ENCODE measurements at regions not wholly inside any gene's neighbourhood (a gene's known extent, or its start where the extent isn't known, plus 50 kb on each side); places are given as distances from the start of the nearest gene placed in this dataset.
"Not testable (repeated sequence)": the region's sequence is repeated elsewhere in the genome, so short reads cannot be mapped to it uniquely, and the experiment has no call there.

DNA sequence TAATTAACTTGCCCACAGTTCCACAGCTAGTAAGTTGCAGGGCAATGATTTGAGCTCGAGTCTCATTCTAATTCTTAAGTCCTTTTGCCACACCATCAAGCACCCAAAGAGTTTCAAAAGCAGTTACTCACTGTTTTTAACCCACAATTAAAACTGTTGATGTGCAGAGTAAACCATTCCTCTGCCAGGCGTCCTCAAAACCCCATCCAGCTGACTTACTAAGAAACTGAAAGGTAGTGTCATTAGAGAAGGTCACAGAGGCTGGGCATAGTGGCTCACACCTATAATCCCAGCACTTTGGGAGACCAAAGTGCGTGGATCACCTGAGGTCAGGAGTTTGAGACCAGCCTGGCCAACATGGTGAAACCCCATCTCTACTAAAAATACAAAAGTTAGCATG is 121.7 kb downstream of the CHIC2 start:
- TF ChIP-seq CTCF (IDR thresholded peaks at IDR 0.05; ENCODE audit: insufficient read depth, low read length, poor library complexity, severe bottlenecking), result no peak
- Histone ChIP-seq H3K4me3 (replicated peaks; ENCODE audit: low read depth, low read length) (no peak overlapping the region), H3K27me3 (replicated peaks; ENCODE audit: control insufficient read depth, insufficient read depth, low read length) (no peaks in the 10 kb centered on the region), H3K36me3 (ENCODE audit: control insufficient read depth, insufficient read depth, low read length) (no peaks in the 10 kb centered on the region)
- DNase-seq (ENCODE audit: extremely low read depth, insufficient read length), result no peak

- Histone ChIP-seq H3K27me3 (replicated peaks; ENCODE audit: control insufficient read depth, insufficient read depth, low read length) (no peaks in the 10 kb centered on the region), H3K4me3 (replicated peaks; ENCODE audit: low read depth, low read length) (no peak overlapping the region), H3K36me3 (ENCODE audit: control insufficient read depth, insufficient read depth, low read length) (no peaks in the 10 kb centered on the region)
- TF ChIP-seq CTCF (IDR thresholded peaks at IDR 0.05; ENCODE audit: insufficient read depth, low read length, poor library complexity, severe bottlenecking), result no peak
- no peak for DNase-seq (ENCODE audit: extremely low read depth, insufficient read length)
These were observed 123.1 kb downstream of the CHIC2 start for GRCh38 chr4:53941331-53941730.

DNA sequence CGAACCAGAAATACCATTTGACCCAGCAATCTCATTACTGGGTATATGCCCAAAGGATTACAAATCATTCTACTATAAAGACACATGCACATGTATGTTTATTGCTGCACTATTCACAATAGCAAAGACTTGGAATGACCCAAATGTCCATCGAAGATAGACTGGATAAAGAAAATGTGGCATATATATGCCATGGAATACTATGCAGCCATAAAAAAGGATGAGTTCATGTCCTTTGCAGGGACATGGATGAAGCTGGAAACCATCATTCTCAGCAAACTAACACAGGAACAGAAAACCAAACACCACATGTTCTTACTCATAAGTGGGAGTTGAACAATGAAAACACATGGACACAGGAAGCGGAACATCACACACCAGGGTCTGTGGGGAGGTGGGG is 124.5 kb downstream of the CHIC2 start:
- not testable (repeated sequence) for H3K4me3 ChIP-seq (replicated peaks; ENCODE audit: low read depth, low read length); H3K27me3 ChIP-seq (replicated peaks; ENCODE audit: control insufficient read depth, insufficient read depth, low read length); DNase-seq (ENCODE audit: extremely low read depth, insufficient read length)

DNA sequence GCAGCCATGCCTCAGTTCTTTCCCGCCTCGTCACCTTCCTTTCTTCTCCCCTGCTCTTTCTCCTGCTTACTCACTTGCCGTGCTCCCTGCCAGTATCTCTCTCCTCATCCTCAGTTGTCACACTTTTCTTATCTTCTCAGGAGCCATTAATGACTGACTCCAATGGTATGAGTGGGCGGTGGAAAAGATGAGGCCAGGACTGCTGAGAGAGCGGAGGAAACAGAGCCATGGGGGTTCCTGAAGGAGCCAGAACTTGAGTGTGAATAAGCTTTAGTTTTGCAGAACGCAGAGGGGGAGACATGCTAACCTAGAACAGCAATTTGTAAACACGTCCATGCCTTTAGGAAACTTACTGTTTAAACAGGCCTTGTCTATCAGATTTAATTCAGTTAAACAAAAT is 126.5 kb downstream of the CHIC2 start:
- Histone ChIP-seq H3K27me3 (replicated peaks; ENCODE audit: control insufficient read depth, insufficient read depth, low read length) (no peaks in the 10 kb centered on the region), H3K36me3 (ENCODE audit: control insufficient read depth, insufficient read depth, low read length) (no peaks in the 10 kb centered on the region), H3K4me3 (replicated peaks; ENCODE audit: low read depth, low read length) (no peak overlapping the region)
- DNase-seq (ENCODE audit: extremely low read depth, insufficient read length), result no peak
- no peak for TF ChIP-seq CTCF (IDR thresholded peaks at IDR 0.05; ENCODE audit: insufficient read depth, low read length, poor library complexity, severe bottlenecking)

More for the DNA sequence above, 124.5 kb downstream of the CHIC2 start:
- H3K36me3 ChIP-seq (ENCODE audit: control insufficient read depth, insufficient read depth, low read length), result not testable (repeated sequence)

DNA sequence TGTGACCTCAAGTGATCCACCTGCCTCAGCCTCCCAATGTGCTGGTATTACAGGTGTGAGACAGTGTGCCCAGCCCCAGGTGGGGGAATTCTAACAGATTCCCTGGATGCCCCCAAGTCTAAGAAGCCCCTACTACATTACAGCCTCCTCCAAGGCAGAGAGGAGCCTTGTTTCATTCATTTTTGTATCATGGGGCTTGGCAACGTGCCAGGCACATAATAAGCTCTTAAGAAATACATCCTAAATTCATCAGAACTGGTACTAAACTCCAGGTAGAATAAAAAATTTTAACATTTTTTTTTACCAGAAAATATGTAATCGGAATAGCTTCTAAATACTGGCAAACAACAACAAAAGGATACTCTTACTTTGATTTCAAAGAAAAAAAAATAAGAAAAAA is 127.1 kb downstream of the CHIC2 start:
- H3K27me3 ChIP-seq (replicated peaks; ENCODE audit: control insufficient read depth, insufficient read depth, low read length), result no peaks in the 10 kb centered on the region

DNA sequence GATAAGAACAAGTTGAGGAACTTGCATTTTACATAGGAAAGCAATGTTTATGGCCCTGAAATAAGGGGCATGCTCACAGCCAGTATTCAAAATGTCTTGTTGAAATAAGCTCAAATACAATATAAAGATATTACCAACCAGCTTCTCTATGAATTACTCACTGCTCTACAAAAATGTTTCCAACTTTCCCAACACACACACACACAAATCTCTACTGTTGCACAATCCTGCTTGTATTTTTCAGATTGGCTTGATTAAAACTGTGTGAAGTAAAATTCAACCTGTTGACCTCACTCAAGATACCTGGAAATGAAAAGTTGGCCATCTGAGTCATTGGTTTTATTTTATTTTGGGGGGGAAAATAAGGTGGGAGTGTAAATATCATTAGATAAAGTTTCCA is 128.6 kb downstream of the CHIC2 start:
- no peak for DNase-seq (ENCODE audit: extremely low read depth, insufficient read length)
- H3K27me3 ChIP-seq (replicated peaks; ENCODE audit: control insufficient read depth, insufficient read depth, low read length), result no peaks in the 10 kb centered on the region
- H3K4me3 ChIP-seq (replicated peaks; ENCODE audit: low read depth, low read length), result no peak overlapping the region
- TF ChIP-seq CTCF (IDR thresholded peaks at IDR 0.05; ENCODE audit: insufficient read depth, low read length, poor library complexity, severe bottlenecking), result no peak
- no peaks in the 10 kb centered on the region for H3K36me3 ChIP-seq (ENCODE audit: control insufficient read depth, insufficient read depth, low read length)

More for the DNA sequence above, 127.1 kb downstream of the CHIC2 start:
- no peaks in the 10 kb centered on the region for H3K36me3 ChIP-seq (ENCODE audit: control insufficient read depth, insufficient read depth, low read length)
- no peak for DNase-seq (ENCODE audit: extremely low read depth, insufficient read length)
- no peak for TF ChIP-seq CTCF (IDR thresholded peaks at IDR 0.05; ENCODE audit: insufficient read depth, low read length, poor library complexity, severe bottlenecking)
- no peak overlapping the region for H3K4me3 ChIP-seq (replicated peaks; ENCODE audit: low read depth, low read length)

Measured in GM06990 (cell line).